ENCODE measurements at regions not wholly inside any gene's neighbourhood (a gene's known extent, or its start where the extent isn't known, plus 50 kb on each side); places are given as distances from the start of the nearest gene placed in this dataset.

GRCh38 chr6:113684382-113684901 lies 172.7 kb upstream of the MARCKS start:
- TF ChIP-seq CTCF (IDR thresholded peaks at IDR 0.05; ENCODE audit: insufficient read depth, low read depth, low read length) (no peak), EZH2 (IDR thresholded peaks at IDR 0.05; ENCODE audit: insufficient read depth, low read length) (no peak)
